HG03342 (cell line): ENCODE measurements at regions not wholly inside any gene's neighbourhood (a gene's known extent, or its start where the extent isn't known, plus 50 kb on each side); places are given as distances from the start of the nearest gene placed in this dataset.
"Not testable (repeated sequence)": the region's sequence is repeated elsewhere in the genome, so short reads cannot be mapped to it uniquely, and the experiment has no call there.

Experiments
- ATAC-seq: cut with Tn5 transposase; IDR thresholded peaks from one replicate; pipeline ENCODE4 v1.9.1; 2021; ENCODE audit warnings: mild to moderate bottlenecking, moderate library complexity; ENCODE audit not compliant: unreplicated experiment

GRCh38 chr6:121634586-121634985 is 199.1 kb downstream of the GJA1 start:
- not testable (repeated sequence) for ATAC-seq

GRCh38 chr6:121635355-121635754 is 199.9 kb downstream of the GJA1 start:
- no peak for ATAC-seq

- ATAC-seq: not testable (repeated sequence)
Measured at GRCh38 chr6:121636217-121636616, 200.8 kb downstream of the GJA1 start.

GRCh38 chr6:121639021-121639420 is 203.6 kb downstream of the GJA1 start:
- no peak for ATAC-seq

- ATAC-seq: no peak
Measured at GRCh38 chr6:121641158-121641557, 205.7 kb downstream of the GJA1 start.

- ATAC-seq: no peak
Measured at GRCh38 chr6:121645100-121645745, 209.8 kb downstream of the GJA1 start.

GRCh38 chr6:121647905-121648304 is 212.5 kb downstream of the GJA1 start:
- no peak for ATAC-seq

GRCh38 chr6:121649951-121650350 is 214.5 kb downstream of the GJA1 start:
- no peak for ATAC-seq

- no peak for ATAC-seq
Measured at GRCh38 chr6:121651420-121651819, 216.0 kb downstream of the GJA1 start.

GRCh38 chr6:121652223-121652622 is 216.8 kb downstream of the GJA1 start:
- no peak for ATAC-seq

- no peak for ATAC-seq
Measured at GRCh38 chr6:121652726-121653623, 217.5 kb downstream of the GJA1 start.

- ATAC-seq: no peak
Measured at GRCh38 chr6:121653624-121654008, 218.2 kb downstream of the GJA1 start.

- ATAC-seq: no peak
Measured at GRCh38 chr6:121657972-121658371, 222.5 kb downstream of the GJA1 start.

GRCh38 chr6:121660277-121660676 is 224.8 kb downstream of the GJA1 start:
- no peak for ATAC-seq

GRCh38 chr6:121663292-121663810 is 227.9 kb downstream of the GJA1 start:
- ATAC-seq: no peak

- ATAC-seq: no peak
Measured at GRCh38 chr6:121664158-121664557, 228.7 kb downstream of the GJA1 start.

- ATAC-seq: no peak
Measured at GRCh38 chr6:121666814-121667213, 231.4 kb downstream of the GJA1 start.

- ATAC-seq: no peak
Measured at GRCh38 chr6:121668259-121668658, 232.8 kb downstream of the GJA1 start.

GRCh38 chr6:121670511-121670910 is 235.1 kb downstream of the GJA1 start:
- ATAC-seq: no peak

GRCh38 chr6:121677571-121677970 is 242.1 kb downstream of the GJA1 start:
- no peak for ATAC-seq

- ATAC-seq: no peak
Measured at GRCh38 chr6:121678245-121678644, 242.8 kb downstream of the GJA1 start.

GRCh38 chr6:121680058-121680457 is 244.6 kb downstream of the GJA1 start:
- no peak for ATAC-seq
